Upper lobe of left lung (tissue), 6 donors: ENCODE measurements at regions not wholly inside any gene's neighbourhood (a gene's known extent, or its start where the extent isn't known, plus 50 kb on each side); places are given as distances from the start of the nearest gene placed in this dataset.

ENCODE experiments used
- ATAC-seq, 2 donors: fragments of 200-7000 bp; cut with Tn5 transposase; one replicate each; pipeline ENCODE4 v1.9.1; 2022; ENCODE audit warnings: mild to moderate bottlenecking in 2 of 2, moderate library complexity in 2 of 2; ENCODE audit not compliant: low FRiP score in 2 of 2
- DNase-seq, 2 donors: peaks; one replicate each; pipeline ENCODE4 v3.0.0-alpha.2; 2019 to 2020
- H3K27ac ChIP-seq, 4 donors: fragments of 200-600 bp; sonication (generic); one replicate each; pipeline ENCODE4 v1.5.1; 2016 to 2019
- H3K27me3 ChIP-seq, 4 donors: fragments of 200-600 bp; sonication (generic); one replicate each; pipeline ENCODE4 v1.5.1; 2017 to 2019
- H3K36me3 ChIP-seq, 4 donors: fragments of 200-600 bp; sonication (generic); one replicate each; pipeline ENCODE4 v1.5.1; 2016 to 2019
- H3K4me1 ChIP-seq, 4 donors: fragments of 200-600 bp; sonication (generic); one replicate each; pipeline ENCODE4 v1.5.1; 2018 to 2019
- H3K4me3 ChIP-seq, 4 donors: fragments of 200-600 bp; sonication (generic); one replicate each; pipeline ENCODE4 v1.5.1; 2017 to 2019; ENCODE audit warnings: mild to moderate bottlenecking in 2 of 4, moderate library complexity in 1 of 4
- H3K9me3 ChIP-seq, 4 donors: fragments of 200-600 bp; sonication (generic); one replicate each; pipeline ENCODE4 v1.5.1; 2018 to 2019
- EP300 ChIP-seq, 4 donors: sonication (generic); formaldehyde crosslinking; IDR thresholded peaks; one replicate each; pipeline ENCODE4 v1.5.1; 2017; ENCODE audit warnings: antibody characterized with exemption in 4 of 4, control low read depth in 2 of 4
- POLR2A ChIP-seq, 4 donors: fragments of 450-650 bp; IDR thresholded peaks; one replicate each; pipeline ENCODE4 v1.5.1; 2016 to 2017; ENCODE audit warnings: antibody characterized with exemption in 4 of 4, mild to moderate bottlenecking in 2 of 4
- POLR2AphosphoS5 ChIP-seq, 2 donors: sonication (generic); formaldehyde crosslinking; IDR thresholded peaks; one replicate each; pipeline ENCODE4 v1.5.1; 2017; ENCODE audit warnings: antibody characterized with exemption in 2 of 2
- WGBS, 2 donors: methylation state at CpG; one replicate each; pipeline ENCODE4 v1.1.5; 2017 to 2018; 5-methylcytosine and 5-hydroxymethylcytosine counted together
- TF ChIP-seq, protein P1 (sequence below), 6 experiments: fragments of 450-650 bp in 4 of 6; fragments of 200-600 bp in 2 of 6; sonication (generic) in 2 of 6; IDR thresholded peaks; one replicate each; pipeline ENCODE4 v1.5.1; 2016 to 2019; ENCODE audit warnings: antibody characterized with exemption in 6 of 6
- donor health status: DM: no; HTN: no; CAD: no; lungs with moderate emphysema.
- donor health status: DM: no; HTN: yes; CAD: no; lungs with severe emphysema.

- TF ChIP-seq, protein P1, sequence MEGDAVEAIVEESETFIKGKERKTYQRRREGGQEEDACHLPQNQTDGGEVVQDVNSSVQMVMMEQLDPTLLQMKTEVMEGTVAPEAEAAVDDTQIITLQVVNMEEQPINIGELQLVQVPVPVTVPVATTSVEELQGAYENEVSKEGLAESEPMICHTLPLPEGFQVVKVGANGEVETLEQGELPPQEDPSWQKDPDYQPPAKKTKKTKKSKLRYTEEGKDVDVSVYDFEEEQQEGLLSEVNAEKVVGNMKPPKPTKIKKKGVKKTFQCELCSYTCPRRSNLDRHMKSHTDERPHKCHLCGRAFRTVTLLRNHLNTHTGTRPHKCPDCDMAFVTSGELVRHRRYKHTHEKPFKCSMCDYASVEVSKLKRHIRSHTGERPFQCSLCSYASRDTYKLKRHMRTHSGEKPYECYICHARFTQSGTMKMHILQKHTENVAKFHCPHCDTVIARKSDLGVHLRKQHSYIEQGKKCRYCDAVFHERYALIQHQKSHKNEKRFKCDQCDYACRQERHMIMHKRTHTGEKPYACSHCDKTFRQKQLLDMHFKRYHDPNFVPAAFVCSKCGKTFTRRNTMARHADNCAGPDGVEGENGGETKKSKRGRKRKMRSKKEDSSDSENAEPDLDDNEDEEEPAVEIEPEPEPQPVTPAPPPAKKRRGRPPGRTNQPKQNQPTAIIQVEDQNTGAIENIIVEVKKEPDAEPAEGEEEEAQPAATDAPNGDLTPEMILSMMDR (IDR thresholded peaks at IDR 0.05) = no peak
- TF ChIP-seq EP300 (IDR thresholded peaks at IDR 0.05) (no peak), POLR2A (IDR thresholded peaks at IDR 0.05) (no peak), POLR2AphosphoS5 (IDR thresholded peaks at IDR 0.05) (no peak)
- no peaks in the 10 kb centered on the region for H3K9me3 ChIP-seq
- ATAC-seq (no peak), DNase-seq (no peak)
- WGBS, 2 donors = 86 to 93% methylated on average over 3 of the region's 3 CpGs
- peaks cover 0 to 12% (median 2%) of the 10 kb centered on the region in 4 donors for H3K27me3 ChIP-seq
- H3K4me1 ChIP-seq = peaks cover 0 to 16% (median 3%) of the 10 kb centered on the region in 4 donors
- no peak overlapping the region for H3K4me3 ChIP-seq
- no peaks in the 10 kb centered on the region for H3K36me3 ChIP-seq
- H3K27ac ChIP-seq = no peak overlapping the region
These were observed 154.5 kb downstream of the KLF13 start for GRCh38 chr15:31481142-31481541.

DNA sequence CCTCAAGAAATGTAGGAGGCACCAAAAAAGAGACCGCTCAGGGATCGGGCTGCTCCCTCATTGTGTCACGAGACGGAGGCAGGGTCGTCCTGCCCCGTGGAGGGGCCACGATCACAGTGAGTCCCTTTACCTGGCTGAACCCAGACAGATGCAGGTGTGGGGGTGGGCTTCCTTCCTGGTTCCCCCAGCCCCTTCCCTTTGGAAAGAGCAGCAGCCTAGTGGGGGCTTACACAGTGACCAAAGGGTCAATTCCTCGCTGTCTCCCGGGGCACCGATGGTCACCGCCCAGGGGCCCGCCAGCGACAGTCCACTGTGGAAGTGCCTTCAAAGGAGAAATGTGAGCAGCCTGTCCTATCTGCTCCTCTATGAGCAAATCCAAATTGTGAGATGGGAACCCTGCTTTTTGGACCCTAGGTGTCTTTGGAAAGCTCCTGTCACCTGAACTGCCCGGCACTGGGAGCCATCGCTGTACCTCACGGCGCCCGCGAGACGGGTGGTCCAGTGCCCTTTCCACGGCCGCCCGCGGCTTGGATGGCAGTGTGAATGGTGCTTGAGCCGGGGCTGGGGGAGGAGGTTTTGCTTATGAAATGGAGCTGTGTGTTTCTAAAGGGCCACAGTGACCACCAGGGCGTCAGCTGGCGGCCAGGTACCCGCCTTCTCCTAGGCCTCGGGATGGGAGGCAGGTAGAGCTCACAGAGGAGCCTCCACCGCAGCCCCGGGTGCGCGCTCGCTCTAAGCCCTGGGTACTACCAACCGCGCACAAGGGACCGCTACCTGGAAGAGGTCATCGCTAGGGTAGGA lies 155.7 kb downstream of the KLF13 start:
- WGBS, 2 donors = 95 to 96% methylated on average over 28 to 38 of the region's 38 CpGs
- Histone ChIP-seq H3K36me3 (no peaks in the 10 kb centered on the region), H3K4me3 (peak overlapping the region in 1 of 4 donors; percentile 47), H3K4me1 (peaks cover 0 to 16% (median 3%) of the 10 kb centered on the region in 4 donors), H3K27ac (no peak overlapping the region), H3K9me3 (no peaks in the 10 kb centered on the region), H3K27me3 (peaks cover 0 to 12% (median 2%) of the 10 kb centered on the region in 4 donors)
- ATAC-seq = no peak
- TF ChIP-seq POLR2A (IDR thresholded peaks at IDR 0.05) (no peak), POLR2AphosphoS5 (IDR thresholded peaks at IDR 0.05) (no peak), EP300 (IDR thresholded peaks at IDR 0.05) (no peak)
- TF ChIP-seq, protein P1 (IDR thresholded peaks at IDR 0.05) = no peak
- DNase-seq = peak in 1 of 2 donors; percentile 77

DNA sequence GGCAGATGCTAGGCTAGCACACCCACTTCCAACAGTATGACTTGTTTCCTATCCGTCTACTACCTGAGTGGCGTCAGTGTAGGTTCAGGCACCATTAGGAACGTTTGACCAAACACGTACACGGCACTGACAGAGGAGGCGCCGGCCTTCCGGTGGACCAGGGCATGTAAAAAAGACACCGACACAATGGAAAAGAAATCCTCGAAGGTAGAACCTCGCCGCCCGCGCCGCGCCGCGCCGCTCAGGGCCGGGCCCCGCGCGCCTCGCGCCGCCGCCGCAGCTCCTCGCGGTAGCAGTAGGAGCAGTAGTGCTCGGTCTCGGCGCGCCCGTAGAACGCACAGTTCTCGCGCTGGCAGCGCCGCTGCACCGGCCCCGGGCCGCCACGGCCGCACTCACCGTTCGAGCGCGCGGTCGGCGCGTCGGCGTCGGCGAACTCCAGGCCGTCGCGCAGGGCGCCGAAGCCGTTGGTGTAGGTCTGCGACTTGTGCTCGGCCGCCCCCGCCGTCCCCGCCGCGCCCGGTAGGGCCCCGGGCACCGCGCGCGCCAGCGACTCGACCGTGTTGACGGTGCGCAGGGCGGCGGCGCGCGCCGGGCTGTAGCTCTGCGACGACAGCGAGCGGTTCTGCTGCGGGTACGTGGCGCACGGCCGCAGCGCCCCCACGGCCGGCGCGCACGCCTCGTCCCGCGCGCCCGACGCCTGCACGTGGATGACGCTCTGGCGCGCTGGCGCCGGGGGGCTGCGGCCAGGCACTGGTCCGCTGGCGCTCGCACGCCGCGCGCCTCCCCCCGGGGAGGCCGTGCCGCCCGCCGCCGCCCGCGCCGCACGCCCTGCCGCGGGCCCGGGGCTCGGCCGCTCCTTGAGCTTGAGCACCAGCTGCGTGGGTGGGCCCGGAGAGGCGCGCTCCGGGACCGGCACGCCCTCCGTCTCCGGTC lies 156.7 kb downstream of the KLF13 start:
- peak in 1 of 2 donors; percentile 56 for ATAC-seq
- 15 to 18% methylated on average over 9 to 28 of the region's 147 CpGs for WGBS, 2 donors
- Histone ChIP-seq H3K4me3 (peak overlapping the region in 3 of 4 donors; percentile 44 to 47 (median 45)), H3K27ac (no peak overlapping the region), H3K9me3 (no peaks in the 10 kb centered on the region), H3K27me3 (peaks cover 0 to 12% (median 2%) of the 10 kb centered on the region in 4 donors), H3K4me1 (peaks cover 2 to 22% (median 8%) of the 10 kb centered on the region in 4 donors), H3K36me3 (no peaks in the 10 kb centered on the region)
- TF ChIP-seq, protein P1 (IDR thresholded peaks at IDR 0.05) = peak in 3 of 6 experiments; percentile 6 to 46 (median 22)
- no peak for TF ChIP-seq POLR2AphosphoS5 (IDR thresholded peaks at IDR 0.05)
- TF ChIP-seq EP300 (IDR thresholded peaks at IDR 0.05) = no peak
- TF ChIP-seq POLR2A (IDR thresholded peaks at IDR 0.05) = no peak
- peak in 1 of 2 donors; percentile 89 for DNase-seq

- Histone ChIP-seq H3K4me3 (peak overlapping the region in 3 of 4 donors; percentile 25 to 47 (median 45)), H3K27ac (no peak overlapping the region), H3K4me1 (peaks cover 12 to 31% (median 18%) of the 10 kb centered on the region in 4 donors), H3K9me3 (no peaks in the 10 kb centered on the region), H3K27me3 (peaks cover 0 to 12% (median 2%) of the 10 kb centered on the region in 4 donors), H3K36me3 (no peaks in the 10 kb centered on the region)
- WGBS, 2 donors = 76 to 80% methylated on average over 70 to 82 of the region's 100 CpGs
- DNase-seq (peak in 1 of 2 donors; percentile 84), ATAC-seq (no peak)
- TF ChIP-seq POLR2A (IDR thresholded peaks at IDR 0.05) (no peak), POLR2AphosphoS5 (IDR thresholded peaks at IDR 0.05) (no peak), EP300 (IDR thresholded peaks at IDR 0.05) (no peak)
- TF ChIP-seq, protein P1 (IDR thresholded peaks at IDR 0.05) = no peak
These were observed 157.6 kb downstream of the KLF13 start for GRCh38 chr15:31483986-31484951.
